ENCODE measurements at regions not wholly inside any gene's neighbourhood (a gene's known extent, or its start where the extent isn't known, plus 50 kb on each side); places are given as distances from the start of the nearest gene placed in this dataset.

DNA sequence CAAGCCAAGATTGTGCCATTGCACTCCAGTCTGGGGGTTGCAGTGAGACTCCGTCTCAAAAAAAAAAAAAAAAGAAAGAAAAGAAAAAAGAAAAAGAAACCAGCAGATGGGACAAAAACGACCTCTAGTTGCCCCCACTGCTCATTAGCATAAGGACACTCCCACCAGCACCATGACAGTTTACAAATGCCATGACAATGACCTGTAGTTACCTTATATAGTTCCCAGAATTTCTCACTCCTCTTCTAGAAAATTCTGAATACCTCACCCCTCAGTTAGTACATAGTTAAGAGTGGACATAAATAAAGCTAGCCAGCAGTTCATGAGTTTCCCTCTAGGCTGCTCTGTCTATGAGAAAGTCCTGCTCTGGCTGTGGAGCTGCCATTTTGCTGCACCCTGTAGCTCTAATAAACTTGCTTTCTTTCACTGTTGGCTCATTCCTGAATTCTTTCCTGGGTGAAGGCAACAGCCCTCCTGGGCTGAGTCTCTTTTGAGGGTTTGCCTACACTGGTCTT, 276.8 kb upstream of the AKR1E2 start:
- Histone ChIP-seq H3K9me3 (ENCODE audit: insufficient read depth, low read length, severe bottlenecking) (no peaks in the 10 kb centered on the region), H3K79me2 (ENCODE audit: insufficient read depth, low read length) (no peaks in the 10 kb centered on the region), H3K9ac (ENCODE audit: low read depth, low read length) (no peak overlapping the region), H3K36me3 (ENCODE audit: insufficient read depth, low read length) (no peaks in the 10 kb centered on the region), H4K20me1 (ENCODE audit: insufficient read depth, low read length) (no peaks in the 10 kb centered on the region), H3K4me2 (ENCODE audit: insufficient read depth, low read length) (no peak overlapping the region), H3K4me3 (ENCODE audit: low read depth in 1 of 2, low read length in 2 of 2) (no peak overlapping the region), H3K4me1 (ENCODE audit: insufficient read depth, low read length) (no peaks in the 10 kb centered on the region), H3K27me3 (ENCODE audit: insufficient read depth, low read length, poor library complexity) (no peaks in the 10 kb centered on the region), H3K27ac (ENCODE audit: low read length) (no peak overlapping the region), H2AFZ (ENCODE audit: low read depth, low read length) (no peak overlapping the region)
- ATAC-seq (ENCODE audit: insufficient read depth, low read depth) (no peak), DNase-seq (no peak)
- TF ChIP-seq EZH2 (IDR thresholded peaks at IDR 0.05; ENCODE audit: borderline replicate concordance, low read depth, low read length, severe bottlenecking): no peak
- TF ChIP-seq, protein P1, sequence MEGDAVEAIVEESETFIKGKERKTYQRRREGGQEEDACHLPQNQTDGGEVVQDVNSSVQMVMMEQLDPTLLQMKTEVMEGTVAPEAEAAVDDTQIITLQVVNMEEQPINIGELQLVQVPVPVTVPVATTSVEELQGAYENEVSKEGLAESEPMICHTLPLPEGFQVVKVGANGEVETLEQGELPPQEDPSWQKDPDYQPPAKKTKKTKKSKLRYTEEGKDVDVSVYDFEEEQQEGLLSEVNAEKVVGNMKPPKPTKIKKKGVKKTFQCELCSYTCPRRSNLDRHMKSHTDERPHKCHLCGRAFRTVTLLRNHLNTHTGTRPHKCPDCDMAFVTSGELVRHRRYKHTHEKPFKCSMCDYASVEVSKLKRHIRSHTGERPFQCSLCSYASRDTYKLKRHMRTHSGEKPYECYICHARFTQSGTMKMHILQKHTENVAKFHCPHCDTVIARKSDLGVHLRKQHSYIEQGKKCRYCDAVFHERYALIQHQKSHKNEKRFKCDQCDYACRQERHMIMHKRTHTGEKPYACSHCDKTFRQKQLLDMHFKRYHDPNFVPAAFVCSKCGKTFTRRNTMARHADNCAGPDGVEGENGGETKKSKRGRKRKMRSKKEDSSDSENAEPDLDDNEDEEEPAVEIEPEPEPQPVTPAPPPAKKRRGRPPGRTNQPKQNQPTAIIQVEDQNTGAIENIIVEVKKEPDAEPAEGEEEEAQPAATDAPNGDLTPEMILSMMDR (IDR thresholded peaks at IDR 0.05; ENCODE audit: borderline replicate concordance, extremely low read depth, low read length, poor library complexity, severe bottlenecking): no peak

DNA sequence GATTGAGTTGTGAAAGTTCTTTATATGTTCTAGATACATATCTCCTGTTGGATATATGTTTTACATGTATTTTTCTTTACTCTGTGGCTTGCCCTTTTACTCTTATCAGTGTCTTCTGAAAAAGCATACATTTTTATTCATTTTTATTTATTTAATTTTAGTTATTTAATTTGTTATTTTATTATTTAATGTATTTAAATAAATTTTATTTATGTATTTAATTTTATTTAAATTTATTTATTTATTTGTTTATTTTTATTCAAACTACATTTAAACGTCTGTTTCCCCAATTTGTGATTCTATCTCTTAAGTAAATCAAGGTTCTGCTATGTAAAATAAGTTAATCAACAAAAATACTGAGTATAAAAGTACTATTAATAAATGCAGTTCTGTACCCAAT, 279.1 kb upstream of the AKR1E2 start:
- no peaks in the 10 kb centered on the region for H3K27me3 ChIP-seq (ENCODE audit: insufficient read depth, low read length, poor library complexity)
- no peaks in the 10 kb centered on the region for H3K79me2 ChIP-seq (ENCODE audit: insufficient read depth, low read length)
- no peak overlapping the region for H3K9ac ChIP-seq (ENCODE audit: low read depth, low read length)
- ATAC-seq (ENCODE audit: insufficient read depth, low read depth) (no peak), DNase-seq (no peak)
- no peak overlapping the region for H2AFZ ChIP-seq (ENCODE audit: low read depth, low read length)
- H3K27ac ChIP-seq (ENCODE audit: low read length): no peak overlapping the region
- no peaks in the 10 kb centered on the region for H4K20me1 ChIP-seq (ENCODE audit: insufficient read depth, low read length)
- TF ChIP-seq, protein P1 (IDR thresholded peaks at IDR 0.05; ENCODE audit: borderline replicate concordance, extremely low read depth, low read length, poor library complexity, severe bottlenecking): no peak
- TF ChIP-seq EZH2 (IDR thresholded peaks at IDR 0.05; ENCODE audit: borderline replicate concordance, low read depth, low read length, severe bottlenecking): no peak
- H3K4me2 ChIP-seq (ENCODE audit: insufficient read depth, low read length): no peak overlapping the region
- H3K4me1 ChIP-seq (ENCODE audit: insufficient read depth, low read length): no peaks in the 10 kb centered on the region
- no peaks in the 10 kb centered on the region for H3K9me3 ChIP-seq (ENCODE audit: insufficient read depth, low read length, severe bottlenecking)
- no peak overlapping the region for H3K4me3 ChIP-seq (ENCODE audit: low read depth in 1 of 2, low read length in 2 of 2)
- no peaks in the 10 kb centered on the region for H3K36me3 ChIP-seq (ENCODE audit: insufficient read depth, low read length)

GRCh38 chr10:4546500-4546899, 279.5 kb upstream of the AKR1E2 start:
- Histone ChIP-seq H3K27me3 (ENCODE audit: insufficient read depth, low read length, poor library complexity) (no peaks in the 10 kb centered on the region), H3K9ac (ENCODE audit: low read depth, low read length) (no peak overlapping the region), H3K9me3 (ENCODE audit: insufficient read depth, low read length, severe bottlenecking) (no peaks in the 10 kb centered on the region), H2AFZ (ENCODE audit: low read depth, low read length) (no peak overlapping the region), H3K4me3 (ENCODE audit: low read depth in 1 of 2, low read length in 2 of 2) (no peak overlapping the region), H3K79me2 (ENCODE audit: insufficient read depth, low read length) (no peaks in the 10 kb centered on the region), H3K4me2 (ENCODE audit: insufficient read depth, low read length) (no peak overlapping the region), H3K4me1 (ENCODE audit: insufficient read depth, low read length) (no peaks in the 10 kb centered on the region), H3K36me3 (ENCODE audit: insufficient read depth, low read length) (no peaks in the 10 kb centered on the region), H3K27ac (ENCODE audit: low read length) (no peak overlapping the region), H4K20me1 (ENCODE audit: insufficient read depth, low read length) (no peaks in the 10 kb centered on the region)
- peak; percentile 100 for ATAC-seq (ENCODE audit: insufficient read depth, low read depth)
- peak; percentile 79 for DNase-seq
- TF ChIP-seq, protein P1 (IDR thresholded peaks at IDR 0.05; ENCODE audit: borderline replicate concordance, extremely low read depth, low read length, poor library complexity, severe bottlenecking): no peak
- no peak for TF ChIP-seq EZH2 (IDR thresholded peaks at IDR 0.05; ENCODE audit: borderline replicate concordance, low read depth, low read length, severe bottlenecking)

- Histone ChIP-seq H3K9me3 (ENCODE audit: insufficient read depth, low read length, severe bottlenecking) (peaks cover 3% of the 10 kb centered on the region), H3K27ac (ENCODE audit: low read length) (no peak overlapping the region), H3K4me2 (ENCODE audit: insufficient read depth, low read length) (no peak overlapping the region), H3K4me1 (ENCODE audit: insufficient read depth, low read length) (no peaks in the 10 kb centered on the region), H3K4me3 (ENCODE audit: low read depth in 1 of 2, low read length in 2 of 2) (no peak overlapping the region), H3K79me2 (ENCODE audit: insufficient read depth, low read length) (no peaks in the 10 kb centered on the region), H2AFZ (ENCODE audit: low read depth, low read length) (no peak overlapping the region), H3K27me3 (ENCODE audit: insufficient read depth, low read length, poor library complexity) (no peaks in the 10 kb centered on the region), H3K9ac (ENCODE audit: low read depth, low read length) (no peak overlapping the region), H4K20me1 (ENCODE audit: insufficient read depth, low read length) (no peaks in the 10 kb centered on the region), H3K36me3 (ENCODE audit: insufficient read depth, low read length) (no peaks in the 10 kb centered on the region)
- DNase-seq: no peak
- TF ChIP-seq, protein P1 (IDR thresholded peaks at IDR 0.05; ENCODE audit: borderline replicate concordance, extremely low read depth, low read length, poor library complexity, severe bottlenecking): no peak
- TF ChIP-seq EZH2 (IDR thresholded peaks at IDR 0.05; ENCODE audit: borderline replicate concordance, low read depth, low read length, severe bottlenecking): no peak
- ATAC-seq (ENCODE audit: insufficient read depth, low read depth): no peak
These were observed 280.9 kb upstream of the AKR1E2 start for GRCh38 chr10:4545062-4545461.

All from DND-41 (cell line).